ENCODE measurements at regions not wholly inside any gene's neighbourhood (a gene's known extent, or its start where the extent isn't known, plus 50 kb on each side); places are given as distances from the start of the nearest gene placed in this dataset.

GRCh38 chr6:138576313-138576712 is 77.0 kb upstream of the NHSL1 start:
- in situ Hi-C loops (cut with HindIII; ENCODE audit: low sequenced_read_pairs), result no loop called here
- peak; percentile 19 for DNase-seq (ENCODE audit: low spot score)

GRCh38 chr6:138577151-138577915 is 78.0 kb upstream of the NHSL1 start:
- DNase-seq (ENCODE audit: low spot score), result peak; percentile 78
- in situ Hi-C loops (cut with HindIII; ENCODE audit: low sequenced_read_pairs), result no loop called here

GRCh38 chr6:138580040-138580439 is 80.7 kb upstream of the NHSL1 start:
- no peak for DNase-seq (ENCODE audit: low spot score)
- in situ Hi-C loops (cut with HindIII; ENCODE audit: low sequenced_read_pairs), result no loop called here

GRCh38 chr6:138580801-138581200 is 81.5 kb upstream of the NHSL1 start:
- in situ Hi-C loops (cut with HindIII; ENCODE audit: low sequenced_read_pairs), result no loop called here
- no peak for DNase-seq (ENCODE audit: low spot score)

GRCh38 chr6:138582573-138582972 is 83.3 kb upstream of the NHSL1 start:
- DNase-seq (ENCODE audit: low spot score), result no peak
- in situ Hi-C loops (cut with HindIII; ENCODE audit: low sequenced_read_pairs), result no loop called here

- no peak for DNase-seq (ENCODE audit: low spot score)
- in situ Hi-C loops (cut with HindIII; ENCODE audit: low sequenced_read_pairs), result no loop called here
Measured at GRCh38 chr6:138586638-138587037, 87.3 kb upstream of the NHSL1 start.

GRCh38 chr6:138588805-138589434 is 89.6 kb upstream of the NHSL1 start:
- DNase-seq (ENCODE audit: low spot score), result peak; percentile 85
- in situ Hi-C loops (cut with HindIII; ENCODE audit: low sequenced_read_pairs), result no loop called here

GRCh38 chr6:138590796-138591709 is 91.8 kb upstream of the NHSL1 start:
- in situ Hi-C loops (cut with HindIII; ENCODE audit: low sequenced_read_pairs), result no loop called here
- DNase-seq (ENCODE audit: low spot score), result peak; percentile 79

- DNase-seq (ENCODE audit: low spot score), result no peak
- in situ Hi-C loops (cut with HindIII; ENCODE audit: low sequenced_read_pairs), result no loop called here
Measured at GRCh38 chr6:138592749-138593123, 93.4 kb upstream of the NHSL1 start.

GRCh38 chr6:138593124-138593877 is 94.0 kb upstream of the NHSL1 start:
- in situ Hi-C loops (cut with HindIII; ENCODE audit: low sequenced_read_pairs), result no loop called here
- DNase-seq (ENCODE audit: low spot score), result no peak

GRCh38 chr6:138593909-138594757 is 94.8 kb upstream of the NHSL1 start:
- in situ Hi-C loops (cut with HindIII; ENCODE audit: low sequenced_read_pairs), result no loop called here
- no peak for DNase-seq (ENCODE audit: low spot score)

- in situ Hi-C loops (cut with HindIII; ENCODE audit: low sequenced_read_pairs), result no loop called here
- DNase-seq (ENCODE audit: low spot score), result no peak
Measured at GRCh38 chr6:138594758-138595140, 95.5 kb upstream of the NHSL1 start.

GRCh38 chr6:138596126-138596525 is 96.8 kb upstream of the NHSL1 start:
- in situ Hi-C loops (cut with HindIII; ENCODE audit: low sequenced_read_pairs), result no loop called here
- no peak for DNase-seq (ENCODE audit: low spot score)

GRCh38 chr6:138596591-138596990 is 97.3 kb upstream of the NHSL1 start:
- DNase-seq (ENCODE audit: low spot score), result no peak
- in situ Hi-C loops (cut with HindIII; ENCODE audit: low sequenced_read_pairs), result no loop called here

GRCh38 chr6:138597336-138597735 is 98.0 kb upstream of the NHSL1 start:
- no peak for DNase-seq (ENCODE audit: low spot score)
- in situ Hi-C loops (cut with HindIII; ENCODE audit: low sequenced_read_pairs), result no loop called here

GRCh38 chr6:138598562-138599173 is 99.4 kb upstream of the NHSL1 start:
- in situ Hi-C loops (cut with HindIII; ENCODE audit: low sequenced_read_pairs), result no loop called here
- DNase-seq (ENCODE audit: low spot score), result no peak

GRCh38 chr6:138600261-138600660 is 101.0 kb upstream of the NHSL1 start:
- in situ Hi-C loops (cut with HindIII; ENCODE audit: low sequenced_read_pairs), result no loop called here
- DNase-seq (ENCODE audit: low spot score), result no peak

GRCh38 chr6:138600726-138601125 is 101.4 kb upstream of the NHSL1 start:
- no peak for DNase-seq (ENCODE audit: low spot score)
- in situ Hi-C loops (cut with HindIII; ENCODE audit: low sequenced_read_pairs), result no loop called here
